Stomach smooth muscle (tissue), 2 donors: ENCODE measurements at regions not wholly inside any gene's neighbourhood (a gene's known extent, or its start where the extent isn't known, plus 50 kb on each side); places are given as distances from the start of the nearest gene placed in this dataset.

Experiments
- H3K27ac ChIP-seq: one replicate; pipeline ENCODE4 v1.7.0; 2013; ENCODE audit warnings: mild to moderate bottlenecking, low read length, inconsistent platforms
- H3K27me3 ChIP-seq, 2 donors: one replicate each; pipeline ENCODE4 v1.7.0; 2013; ENCODE audit warnings: low read length in 2 of 2; ENCODE audit not compliant: insufficient read depth in 2 of 2, control insufficient read depth in 1 of 2
- H3K36me3 ChIP-seq, 2 donors: one replicate each; pipeline ENCODE4 v1.7.0; 2013; ENCODE audit warnings: low read length in 2 of 2; ENCODE audit not compliant: control insufficient read depth in 2 of 2, insufficient read depth in 2 of 2
- H3K4me1 ChIP-seq: one replicate; pipeline ENCODE4 v1.7.0; 2013; ENCODE audit warnings: low read length; ENCODE audit not compliant: control insufficient read depth, insufficient read depth
- H3K4me3 ChIP-seq, 2 donors: one replicate each; pipeline ENCODE4 v1.7.0; 2013; ENCODE audit warnings: low read length in 2 of 2
- H3K9ac ChIP-seq, 2 donors: one replicate each; pipeline ENCODE4 v1.7.0; 2013; ENCODE audit warnings: low read length in 2 of 2, mild to moderate bottlenecking in 1 of 2
- H3K9me3 ChIP-seq, 2 donors: one replicate each; pipeline ENCODE4 v1.7.0; 2013; ENCODE audit warnings: low read length in 2 of 2; ENCODE audit not compliant: control insufficient read depth in 2 of 2
- donor health status: healthy.
- donor health status: Pancreatic carcinoma.

- H3K4me1 ChIP-seq = no peaks in the 10 kb centered on the region
- H3K9me3 ChIP-seq = no peaks in the 10 kb centered on the region
- no peak overlapping the region for H3K9ac ChIP-seq
- H3K4me3 ChIP-seq = no peak overlapping the region
- H3K27me3 ChIP-seq = no peaks in the 10 kb centered on the region
- no peak overlapping the region for H3K27ac ChIP-seq
- H3K36me3 ChIP-seq = no peaks in the 10 kb centered on the region
These were observed 304.9 kb upstream of the TCF21 start for GRCh38 chr6:133583907-133584427.

- Histone ChIP-seq H3K27ac (no peak overlapping the region), H3K4me1 (no peaks in the 10 kb centered on the region), H3K36me3 (no peaks in the 10 kb centered on the region), H3K4me3 (no peak overlapping the region), H3K9ac (no peak overlapping the region), H3K27me3 (no peaks in the 10 kb centered on the region), H3K9me3 (no peaks in the 10 kb centered on the region)
These were observed 304.1 kb upstream of the TCF21 start for GRCh38 chr6:133584823-133585222.

GRCh38 chr6:133585978-133586377 is 302.9 kb upstream of the TCF21 start:
- H3K9ac ChIP-seq = no peak overlapping the region
- no peak overlapping the region for H3K4me3 ChIP-seq
- H3K27ac ChIP-seq = no peak overlapping the region
- no peaks in the 10 kb centered on the region for H3K4me1 ChIP-seq
- no peaks in the 10 kb centered on the region for H3K27me3 ChIP-seq
- H3K36me3 ChIP-seq = no peaks in the 10 kb centered on the region
- no peaks in the 10 kb centered on the region for H3K9me3 ChIP-seq

GRCh38 chr6:133587546-133588160 is 301.3 kb upstream of the TCF21 start:
- H3K9ac ChIP-seq = no peak overlapping the region
- H3K4me3 ChIP-seq = no peak overlapping the region
- no peaks in the 10 kb centered on the region for H3K4me1 ChIP-seq
- no peaks in the 10 kb centered on the region for H3K36me3 ChIP-seq
- no peak overlapping the region for H3K27ac ChIP-seq
- no peaks in the 10 kb centered on the region for H3K27me3 ChIP-seq
- no peaks in the 10 kb centered on the region for H3K9me3 ChIP-seq

- H3K9me3 ChIP-seq = no peaks in the 10 kb centered on the region
- H3K4me3 ChIP-seq = no peak overlapping the region
- no peaks in the 10 kb centered on the region for H3K36me3 ChIP-seq
- H3K27me3 ChIP-seq = no peaks in the 10 kb centered on the region
- H3K9ac ChIP-seq = no peak overlapping the region
- no peak overlapping the region for H3K27ac ChIP-seq
- H3K4me1 ChIP-seq = no peaks in the 10 kb centered on the region
These were observed 298.7 kb upstream of the TCF21 start for GRCh38 chr6:133590196-133590595.

GRCh38 chr6:133590814-133591213 is 298.1 kb upstream of the TCF21 start:
- Histone ChIP-seq H3K36me3 (no peaks in the 10 kb centered on the region), H3K27me3 (no peaks in the 10 kb centered on the region), H3K9me3 (no peaks in the 10 kb centered on the region), H3K9ac (no peak overlapping the region), H3K4me3 (no peak overlapping the region), H3K4me1 (no peaks in the 10 kb centered on the region), H3K27ac (no peak overlapping the region)

- Histone ChIP-seq H3K4me3 (no peak overlapping the region), H3K9ac (no peak overlapping the region), H3K4me1 (no peaks in the 10 kb centered on the region), H3K9me3 (no peaks in the 10 kb centered on the region), H3K27me3 (no peaks in the 10 kb centered on the region), H3K27ac (no peak overlapping the region), H3K36me3 (no peaks in the 10 kb centered on the region)
These were observed 297.6 kb upstream of the TCF21 start for GRCh38 chr6:133591275-133591674.

GRCh38 chr6:133594652-133595110 is 294.2 kb upstream of the TCF21 start:
- Histone ChIP-seq H3K4me3 (no peak overlapping the region), H3K4me1 (no peaks in the 10 kb centered on the region), H3K27ac (no peak overlapping the region), H3K9ac (no peak overlapping the region), H3K27me3 (no peaks in the 10 kb centered on the region), H3K36me3 (no peaks in the 10 kb centered on the region), H3K9me3 (no peaks in the 10 kb centered on the region)

GRCh38 chr6:133595111-133595761 is 293.7 kb upstream of the TCF21 start:
- no peaks in the 10 kb centered on the region for H3K27me3 ChIP-seq
- H3K4me1 ChIP-seq = no peaks in the 10 kb centered on the region
- H3K9ac ChIP-seq = no peak overlapping the region
- H3K4me3 ChIP-seq = no peak overlapping the region
- H3K36me3 ChIP-seq = no peaks in the 10 kb centered on the region
- H3K9me3 ChIP-seq = no peaks in the 10 kb centered on the region
- H3K27ac ChIP-seq = no peak overlapping the region

GRCh38 chr6:133606852-133607251 is 282.1 kb upstream of the TCF21 start:
- Histone ChIP-seq H3K27me3 (no peaks in the 10 kb centered on the region), H3K4me1 (no peaks in the 10 kb centered on the region), H3K9me3 (no peaks in the 10 kb centered on the region), H3K27ac (no peak overlapping the region), H3K4me3 (no peak overlapping the region), H3K9ac (no peak overlapping the region), H3K36me3 (no peaks in the 10 kb centered on the region)

GRCh38 chr6:133608620-133609019 is 280.3 kb upstream of the TCF21 start:
- no peaks in the 10 kb centered on the region for H3K4me1 ChIP-seq
- H3K27me3 ChIP-seq = no peaks in the 10 kb centered on the region
- no peak overlapping the region for H3K27ac ChIP-seq
- H3K9ac ChIP-seq = no peak overlapping the region
- H3K36me3 ChIP-seq = no peaks in the 10 kb centered on the region
- H3K9me3 ChIP-seq = no peaks in the 10 kb centered on the region
- H3K4me3 ChIP-seq = no peak overlapping the region
